ENCODE measurements at regions not wholly inside any gene's neighbourhood (a gene's known extent, or its start where the extent isn't known, plus 50 kb on each side); places are given as distances from the start of the nearest gene placed in this dataset.

- TF ChIP-seq POLR2A (IDR thresholded peaks at IDR 0.05) = no peak
- no peak for TF ChIP-seq CTCF (IDR thresholded peaks at IDR 0.05)
Observed at GRCh38 chr19:31424861-31425620, 75.8 kb upstream of the TSHZ3 start.
